ENCODE measurements at regions not wholly inside any gene's neighbourhood (a gene's known extent, or its start where the extent isn't known, plus 50 kb on each side); places are given as distances from the start of the nearest gene placed in this dataset.
"Not testable (repeated sequence)": the region's sequence is repeated elsewhere in the genome, so short reads cannot be mapped to it uniquely, and the experiment has no call there.

DNA sequence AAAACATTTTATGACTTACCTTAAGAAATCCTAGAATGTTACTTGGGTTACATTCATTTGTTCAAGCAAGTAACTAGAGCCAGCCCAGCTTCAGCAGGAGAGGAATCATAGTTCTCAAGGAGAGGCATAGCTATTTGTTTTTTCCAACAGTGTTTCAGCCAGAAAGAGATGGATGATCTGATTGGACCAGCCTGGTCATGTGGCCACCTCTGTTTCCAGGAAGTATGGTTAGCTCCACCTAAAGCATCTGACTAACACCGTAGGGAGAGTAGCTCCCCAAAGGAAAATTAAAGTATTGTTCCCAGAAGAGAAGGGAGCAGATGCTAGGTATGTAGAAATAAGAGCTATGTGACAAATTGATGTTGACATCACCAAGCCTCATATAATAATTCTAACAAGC is 417.1 kb downstream of the TAFA4 start:
- DNase-seq (no peak), ATAC-seq (no peak)
- CTCF ChIA-PET, result interaction anchor here (1.0 kb wide), 1 partner anchor 1401 kb away, joined by 3 read pairs; no protein-coding TSS in a partner anchor

DNA sequence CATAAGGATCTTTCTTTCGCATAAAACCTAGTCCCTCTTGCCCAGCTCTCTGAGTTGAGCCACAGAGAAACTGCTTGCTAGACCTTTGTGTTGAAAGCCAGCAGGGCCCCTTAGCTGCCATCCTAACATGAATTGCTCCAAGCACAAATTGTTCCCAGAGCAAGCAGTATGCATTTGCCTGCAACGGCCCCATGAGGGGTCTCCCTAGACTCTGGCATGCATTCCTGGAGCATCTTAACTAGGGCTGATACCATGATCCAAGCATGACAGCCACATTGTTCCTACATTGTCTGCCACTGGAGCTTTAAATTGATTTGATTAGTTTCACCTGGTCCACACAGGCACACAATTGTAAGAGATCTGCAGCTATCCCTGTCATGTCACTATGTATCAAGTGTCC is 428.1 kb downstream of the TAFA4 start:
- H3K27me3 Mint-ChIP-seq, result no peaks in the 10 kb centered on the region

More for the DNA sequence above, 417.1 kb downstream of the TAFA4 start:
- Mint-ChIP-seq H3K4me1 (no peaks in the 10 kb centered on the region), H3K27me3 (no peaks in the 10 kb centered on the region), H3K9me3 (ENCODE audit: low read depth) (no peaks in the 10 kb centered on the region), H3K36me3 (no peaks in the 10 kb centered on the region), H3K4me3 (no peak overlapping the region), H3K27ac (no peak overlapping the region)

DNA sequence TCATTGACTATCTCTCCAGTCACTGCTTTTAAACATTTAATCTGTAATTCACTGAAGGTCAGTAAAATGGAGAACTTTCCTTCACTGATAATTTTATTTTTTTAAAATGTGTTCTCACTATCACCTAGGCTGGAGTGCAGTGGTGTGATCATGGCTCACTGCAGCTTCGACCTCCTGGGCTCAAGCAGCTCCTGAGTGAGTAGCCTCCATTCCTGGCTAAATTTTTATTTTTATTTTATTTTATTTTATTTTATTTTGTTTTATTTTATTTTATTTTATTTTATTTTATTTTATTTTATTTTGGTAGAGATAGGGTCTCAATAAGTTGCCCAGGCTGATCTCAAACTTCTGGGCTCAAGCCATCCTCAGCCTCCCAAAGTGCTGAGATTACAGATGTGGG is 446.5 kb downstream of the TAFA4 start:
- H3K4me1 Mint-ChIP-seq; DNase-seq; CTCF ChIA-PET; H3K9me3 Mint-ChIP-seq (ENCODE audit: low read depth); H3K4me3 Mint-ChIP-seq; H3K27me3 Mint-ChIP-seq; H3K36me3 Mint-ChIP-seq; H3K27ac Mint-ChIP-seq; ATAC-seq: not testable (repeated sequence)

More for the DNA sequence above, 428.1 kb downstream of the TAFA4 start:
- Mint-ChIP-seq H3K27ac (no peak overlapping the region), H3K4me1 (no peaks in the 10 kb centered on the region), H3K36me3 (no peaks in the 10 kb centered on the region), H3K4me3 (no peak overlapping the region), H3K9me3 (ENCODE audit: low read depth) (no peaks in the 10 kb centered on the region)
- CTCF ChIA-PET, result no interaction called here
- ATAC-seq, result no peak
- DNase-seq, result no peak

DNA sequence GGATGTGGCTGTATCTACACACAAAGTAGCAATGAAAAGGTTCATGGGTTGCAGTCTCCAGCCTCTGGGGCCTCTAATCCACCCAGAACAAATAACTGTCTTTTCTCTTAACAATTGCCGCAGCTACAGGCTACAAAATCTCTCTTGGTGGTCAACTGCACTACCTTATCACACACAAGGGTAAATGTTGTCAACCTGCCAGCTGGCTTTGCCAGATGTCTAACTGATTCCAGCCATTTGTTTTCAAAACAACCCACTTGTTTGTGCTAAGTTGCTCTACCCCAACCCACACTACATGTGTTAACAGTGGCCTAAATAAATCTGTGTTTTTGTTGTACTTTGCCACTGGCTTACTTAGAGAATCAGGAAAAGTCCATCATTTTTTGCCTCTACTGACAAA is 447.3 kb downstream of the TAFA4 start:
- no peaks in the 10 kb centered on the region for H3K27me3 Mint-ChIP-seq
- no peak overlapping the region for H3K4me3 Mint-ChIP-seq
- CTCF ChIA-PET, result no interaction called here
- DNase-seq (no peak), ATAC-seq (no peak)
- H3K27ac Mint-ChIP-seq, result no peak overlapping the region
- no peaks in the 10 kb centered on the region for H3K9me3 Mint-ChIP-seq (ENCODE audit: low read depth)
- no peaks in the 10 kb centered on the region for H3K36me3 Mint-ChIP-seq
- H3K4me1 Mint-ChIP-seq, result no peaks in the 10 kb centered on the region

DNA sequence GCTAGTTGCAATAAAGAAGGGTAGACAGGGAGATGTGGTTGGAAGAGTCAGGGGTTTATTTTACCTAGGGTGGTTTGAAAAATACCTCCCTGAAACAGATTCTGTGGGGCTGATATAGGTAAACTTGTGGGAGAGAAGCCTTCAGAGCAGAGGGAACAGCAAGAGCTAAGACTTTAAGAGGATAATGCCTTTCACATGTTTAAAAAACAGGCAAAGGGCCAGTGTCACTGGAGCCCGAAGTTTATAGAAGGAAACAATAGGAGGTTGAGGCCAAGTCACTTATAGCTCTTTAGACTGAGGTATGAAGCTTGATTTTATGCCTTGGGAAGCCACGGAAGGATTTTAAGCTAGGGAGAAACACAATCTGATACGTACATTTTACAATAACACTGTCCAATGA is 448.7 kb downstream of the TAFA4 start:
- DNase-seq (no peak), ATAC-seq (no peak)
- no peaks in the 10 kb centered on the region for H3K27me3 Mint-ChIP-seq
- no peaks in the 10 kb centered on the region for H3K36me3 Mint-ChIP-seq
- no peaks in the 10 kb centered on the region for H3K4me1 Mint-ChIP-seq
- no peak overlapping the region for H3K27ac Mint-ChIP-seq
- H3K9me3 Mint-ChIP-seq (ENCODE audit: low read depth), result no peaks in the 10 kb centered on the region
- H3K4me3 Mint-ChIP-seq, result no peak overlapping the region
- CTCF ChIA-PET, result no interaction called here

DNA sequence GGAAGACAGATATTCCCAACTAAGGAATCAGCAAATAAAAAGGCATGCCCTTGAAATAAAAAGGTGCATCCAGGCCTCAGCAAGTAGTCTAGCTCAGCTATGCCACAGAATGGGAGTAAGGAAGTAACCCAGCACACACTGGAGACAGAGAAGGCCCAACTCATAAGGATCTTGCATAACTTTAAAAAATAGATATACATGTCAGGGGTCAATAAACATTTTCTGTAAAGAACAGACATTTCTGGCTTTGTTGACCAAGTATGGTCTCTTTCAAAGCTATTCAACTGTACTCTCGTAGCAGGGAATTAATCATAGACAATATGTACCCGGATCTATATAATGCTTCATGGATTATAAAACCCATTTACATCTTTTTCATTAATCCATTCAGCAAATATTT is 449.3 kb downstream of the TAFA4 start:
- Mint-ChIP-seq H3K4me3 (no peak overlapping the region), H3K9me3 (ENCODE audit: low read depth) (no peaks in the 10 kb centered on the region), H3K4me1 (no peaks in the 10 kb centered on the region), H3K36me3 (no peaks in the 10 kb centered on the region), H3K27me3 (no peaks in the 10 kb centered on the region), H3K27ac (no peak overlapping the region)
- CTCF ChIA-PET, result no interaction called here
- ATAC-seq, result no peak
- DNase-seq, result no peak

DNA sequence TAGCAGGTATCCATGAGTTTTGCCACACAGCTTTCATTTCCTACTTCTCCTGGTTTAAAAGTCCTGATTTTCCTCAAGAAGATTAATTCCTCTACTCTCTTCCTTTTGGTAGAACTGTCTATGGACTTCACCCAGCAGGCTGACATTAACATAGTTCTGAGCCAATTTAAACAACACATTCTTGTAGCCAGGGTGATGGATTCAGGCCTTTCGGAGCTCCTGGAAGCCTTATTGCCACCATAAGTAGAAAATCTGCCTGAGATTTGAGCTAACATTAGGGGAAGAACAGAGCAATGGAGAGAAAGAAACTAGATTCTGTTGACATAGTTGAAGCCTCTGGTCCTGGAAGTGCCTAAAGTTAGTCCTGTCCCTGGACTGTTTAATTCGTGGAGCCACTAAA is 449.8 kb downstream of the TAFA4 start:
- DNase-seq, result no peak
- CTCF ChIA-PET, result no interaction called here
- no peak for ATAC-seq
- Mint-ChIP-seq H3K9me3 (ENCODE audit: low read depth) (no peaks in the 10 kb centered on the region), H3K4me1 (no peaks in the 10 kb centered on the region), H3K27ac (no peak overlapping the region), H3K27me3 (no peaks in the 10 kb centered on the region), H3K4me3 (no peak overlapping the region), H3K36me3 (no peaks in the 10 kb centered on the region)

DNA sequence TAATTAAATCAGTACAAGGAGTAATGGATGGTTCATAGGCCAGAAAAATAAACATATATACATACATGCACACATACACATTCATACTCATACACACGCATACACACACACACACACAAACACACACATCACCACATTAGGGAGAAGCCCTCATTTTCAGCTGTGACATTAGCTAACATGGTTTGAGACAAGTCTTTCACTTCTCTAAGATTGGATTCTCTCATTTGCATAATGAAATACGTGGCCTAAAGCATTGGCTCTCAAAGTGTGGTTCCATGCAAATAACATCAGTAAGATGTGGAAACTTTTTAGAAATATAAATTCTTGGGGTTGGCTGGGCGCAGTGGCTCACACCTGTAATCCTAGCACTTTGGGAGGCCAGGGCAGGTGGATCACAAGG is 452.6 kb downstream of the TAFA4 start:
- no peak for DNase-seq
- ATAC-seq, result no peak
- Mint-ChIP-seq H3K27ac (no peak overlapping the region), H3K9me3 (ENCODE audit: low read depth) (no peaks in the 10 kb centered on the region), H3K27me3 (no peaks in the 10 kb centered on the region), H3K4me3 (no peak overlapping the region), H3K36me3 (no peaks in the 10 kb centered on the region), H3K4me1 (no peaks in the 10 kb centered on the region)
- CTCF ChIA-PET, result no interaction called here

DNA sequence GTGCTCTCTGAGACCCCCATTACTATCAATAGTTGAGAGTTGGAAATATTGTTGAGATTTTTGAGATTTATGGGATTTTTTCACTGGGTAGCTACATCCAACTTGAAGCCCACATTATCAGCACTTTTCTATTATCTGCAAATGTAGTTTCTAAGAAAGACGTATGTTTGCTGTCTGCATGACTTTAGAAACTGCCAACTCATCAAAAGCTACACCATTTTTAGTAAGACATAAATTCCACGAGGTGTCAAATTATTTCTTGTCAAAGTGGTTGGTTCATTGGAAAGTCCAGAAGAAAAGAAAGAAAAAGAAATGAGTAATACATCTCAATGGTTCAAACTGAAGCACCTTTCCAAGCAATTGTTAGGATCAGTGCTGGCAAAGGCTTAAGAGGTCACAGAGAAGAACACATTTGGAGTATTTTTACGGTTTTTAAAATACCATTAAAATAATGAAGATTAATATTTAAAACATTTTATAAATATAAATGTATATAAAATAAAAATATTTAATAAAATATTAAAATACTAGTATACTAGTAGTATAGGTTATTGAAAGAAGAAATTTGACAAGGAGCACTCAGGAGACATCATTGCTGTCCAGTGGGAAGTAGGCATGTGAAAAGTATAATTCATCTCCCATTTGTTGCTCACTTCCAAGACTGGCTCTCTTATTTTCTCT is 463.5 kb downstream of the TAFA4 start:
- no peak for DNase-seq
- no peak overlapping the region for H3K27ac Mint-ChIP-seq
- no peaks in the 10 kb centered on the region for H3K4me1 Mint-ChIP-seq
- no peaks in the 10 kb centered on the region for H3K36me3 Mint-ChIP-seq
- H3K27me3 Mint-ChIP-seq, result no peaks in the 10 kb centered on the region
- CTCF ChIA-PET, result no interaction called here
- ATAC-seq, result no peak
- H3K9me3 Mint-ChIP-seq (ENCODE audit: low read depth), result no peaks in the 10 kb centered on the region
- H3K4me3 Mint-ChIP-seq, result no peak overlapping the region

DNA sequence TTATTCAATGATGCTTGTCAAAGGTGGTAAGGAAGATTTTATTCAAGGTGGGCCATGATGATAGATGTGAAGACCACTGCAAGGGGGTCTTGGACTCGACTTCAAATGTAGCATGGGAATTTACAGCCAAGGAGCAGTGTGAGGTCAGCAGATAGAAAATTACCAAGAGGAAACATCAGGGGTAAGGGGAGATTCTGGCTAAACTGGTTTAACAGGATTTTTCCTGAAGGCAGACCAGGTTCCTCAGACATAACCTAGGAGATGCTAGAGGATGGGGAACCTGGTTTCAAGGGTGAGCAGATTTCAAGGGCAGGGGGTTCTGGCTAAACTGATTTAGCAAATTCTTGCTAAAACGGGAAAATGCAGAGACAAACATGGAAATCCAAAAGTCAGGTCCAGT is 464.9 kb downstream of the TAFA4 start:
- ATAC-seq, result no peak
- CTCF ChIA-PET, result no interaction called here
- no peak for DNase-seq
- H3K9me3 Mint-ChIP-seq (ENCODE audit: low read depth), result no peaks in the 10 kb centered on the region
- no peaks in the 10 kb centered on the region for H3K27me3 Mint-ChIP-seq
- no peak overlapping the region for H3K27ac Mint-ChIP-seq
- H3K4me1 Mint-ChIP-seq, result no peaks in the 10 kb centered on the region
- H3K4me3 Mint-ChIP-seq, result no peak overlapping the region
- no peaks in the 10 kb centered on the region for H3K36me3 Mint-ChIP-seq

DNA sequence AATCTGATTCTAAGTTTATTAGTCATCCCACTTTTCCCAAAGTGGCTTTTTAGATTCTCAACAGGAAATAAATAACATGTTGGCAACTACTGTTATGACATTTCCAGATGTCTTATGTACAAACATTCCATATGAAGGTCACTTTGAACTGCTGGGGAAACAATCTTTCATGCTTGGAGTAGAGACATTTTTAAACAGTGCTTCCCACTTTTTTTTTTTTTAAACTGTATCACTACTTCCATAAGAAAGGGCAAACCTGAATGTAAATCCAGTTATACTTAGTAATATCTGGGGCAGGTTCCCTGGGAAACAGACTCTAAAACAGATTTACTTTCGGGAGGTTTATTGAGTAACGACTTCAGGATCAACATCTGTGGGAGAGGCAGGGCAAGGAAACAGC is 473.8 kb downstream of the TAFA4 start:
- Mint-ChIP-seq H3K4me3 (no peak overlapping the region), H3K9me3 (ENCODE audit: low read depth) (peaks cover 2% of the 10 kb centered on the region), H3K36me3 (no peaks in the 10 kb centered on the region), H3K27ac (no peak overlapping the region), H3K27me3 (no peaks in the 10 kb centered on the region), H3K4me1 (no peaks in the 10 kb centered on the region)
- DNase-seq, result no peak
- ATAC-seq, result no peak
- CTCF ChIA-PET, result no interaction called here

DNA sequence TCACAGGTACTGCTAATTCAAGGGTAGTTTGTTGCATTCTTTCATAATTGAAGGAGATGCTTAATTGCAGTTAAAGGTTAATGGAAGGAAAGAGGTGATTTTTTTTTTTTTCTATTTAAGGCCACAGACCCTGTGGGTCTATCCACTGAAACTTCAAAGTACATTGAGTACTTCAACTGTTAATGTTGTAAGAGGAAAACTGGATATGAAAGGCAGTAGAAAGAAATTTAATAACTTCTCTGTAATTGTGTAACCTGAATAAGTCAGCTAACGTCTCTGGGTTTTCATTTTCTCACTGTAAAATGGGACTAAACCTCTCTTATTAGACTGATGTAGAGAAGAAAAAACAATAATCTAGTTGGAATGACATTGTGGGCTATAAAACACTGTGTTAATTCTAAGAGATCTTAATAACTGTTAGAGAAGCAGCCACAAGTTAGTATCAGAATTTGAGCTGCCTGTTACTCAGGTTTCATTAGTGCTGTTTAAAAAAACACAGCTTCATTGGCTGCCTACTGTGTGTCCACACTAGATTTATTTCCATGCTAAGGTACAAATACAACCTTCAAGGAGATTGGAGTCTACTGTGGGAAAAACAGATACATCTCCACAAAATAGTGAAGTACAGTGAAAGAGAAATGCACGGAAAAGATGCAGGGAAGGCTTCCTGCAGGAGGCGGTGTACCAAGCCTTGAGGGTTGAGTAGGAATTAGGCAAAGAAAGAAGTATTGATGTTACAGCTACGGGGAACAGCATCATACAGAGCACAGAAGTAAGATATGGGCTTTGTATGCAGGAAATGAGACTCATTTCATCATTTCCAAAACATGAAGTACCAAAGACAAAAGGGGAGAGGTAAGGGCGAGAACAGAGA is 483.6 kb downstream of the TAFA4 start:
- H3K4me3 Mint-ChIP-seq, result no peak overlapping the region
- no peak overlapping the region for H3K27ac Mint-ChIP-seq
- no peak for ATAC-seq
- CTCF ChIA-PET, result no interaction called here
- DNase-seq, result no peak
- no peaks in the 10 kb centered on the region for H3K4me1 Mint-ChIP-seq
- no peaks in the 10 kb centered on the region for H3K36me3 Mint-ChIP-seq
- no peaks in the 10 kb centered on the region for H3K27me3 Mint-ChIP-seq
- no peaks in the 10 kb centered on the region for H3K9me3 Mint-ChIP-seq (ENCODE audit: low read depth)

DNA sequence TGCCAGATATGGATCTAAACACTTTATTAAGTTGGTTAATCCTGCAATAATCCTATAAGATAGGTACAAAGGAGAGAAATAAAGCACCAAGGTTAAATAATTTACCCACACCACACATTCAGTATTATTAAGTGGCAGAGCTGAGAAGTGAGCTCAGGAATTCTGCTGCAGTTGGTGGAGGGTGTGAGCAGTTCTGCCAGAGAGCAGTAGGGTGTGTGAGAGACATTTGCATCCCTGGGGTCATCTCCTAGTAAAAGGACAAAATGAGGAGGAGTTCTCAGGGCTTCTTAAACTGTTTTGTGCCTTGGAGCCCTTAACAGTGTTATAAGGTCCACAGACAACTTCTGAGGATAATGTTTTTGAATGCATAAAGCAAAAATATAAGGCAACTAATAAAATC is 484.5 kb downstream of the TAFA4 start:
- CTCF ChIA-PET, result no interaction called here
- H3K27me3 Mint-ChIP-seq, result no peaks in the 10 kb centered on the region
- H3K36me3 Mint-ChIP-seq, result no peaks in the 10 kb centered on the region
- ATAC-seq, result no peak
- no peak for DNase-seq
- H3K9me3 Mint-ChIP-seq (ENCODE audit: low read depth), result no peaks in the 10 kb centered on the region
- H3K4me3 Mint-ChIP-seq, result no peak overlapping the region
- H3K4me1 Mint-ChIP-seq, result no peaks in the 10 kb centered on the region
- no peak overlapping the region for H3K27ac Mint-ChIP-seq

DNA sequence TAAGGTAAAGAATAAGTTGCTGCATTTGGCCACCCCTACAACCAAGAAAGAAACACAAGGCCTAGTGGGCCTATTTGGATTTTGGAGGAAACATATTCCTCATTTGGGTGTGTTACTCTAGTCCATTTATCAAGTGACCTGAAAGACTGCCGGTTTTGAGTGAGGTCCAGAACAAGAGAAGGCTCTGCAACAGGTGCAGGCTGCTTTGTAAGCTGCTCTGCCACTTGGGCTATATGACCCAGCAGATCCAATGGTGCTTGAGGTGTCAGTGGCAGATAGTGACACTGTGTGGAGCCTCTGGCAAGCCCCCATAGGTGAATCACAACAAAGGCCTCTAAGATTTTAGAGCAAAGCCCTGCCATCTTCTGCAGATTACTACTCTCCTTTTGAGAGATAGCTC is 491.3 kb downstream of the TAFA4 start:
- no peak for DNase-seq
- Mint-ChIP-seq H3K4me1 (no peaks in the 10 kb centered on the region), H3K27me3 (no peaks in the 10 kb centered on the region), H3K36me3 (no peaks in the 10 kb centered on the region), H3K9me3 (ENCODE audit: low read depth) (peaks cover 2% of the 10 kb centered on the region), H3K4me3 (no peak overlapping the region), H3K27ac (no peak overlapping the region)
- CTCF ChIA-PET, result no interaction called here
- no peak for ATAC-seq
